Medulla oblongata (tissue), 1 donor: ENCODE measurements at regions not wholly inside any gene's neighbourhood (a gene's known extent, or its start where the extent isn't known, plus 50 kb on each side); places are given as distances from the start of the nearest gene placed in this dataset.

Experiments
- DNase-seq: peaks from one replicate; pipeline ENCODE4 v3.0.0-alpha.2; 2015; ENCODE audit errors: extremely low spot score

GRCh38 chrX:15191830-15192229, 78.1 kb downstream of the ASB9 start:
- no peak for DNase-seq

GRCh38 chrX:15188039-15188438, 81.8 kb downstream of the ASB9 start:
- DNase-seq: no peak

DNA sequence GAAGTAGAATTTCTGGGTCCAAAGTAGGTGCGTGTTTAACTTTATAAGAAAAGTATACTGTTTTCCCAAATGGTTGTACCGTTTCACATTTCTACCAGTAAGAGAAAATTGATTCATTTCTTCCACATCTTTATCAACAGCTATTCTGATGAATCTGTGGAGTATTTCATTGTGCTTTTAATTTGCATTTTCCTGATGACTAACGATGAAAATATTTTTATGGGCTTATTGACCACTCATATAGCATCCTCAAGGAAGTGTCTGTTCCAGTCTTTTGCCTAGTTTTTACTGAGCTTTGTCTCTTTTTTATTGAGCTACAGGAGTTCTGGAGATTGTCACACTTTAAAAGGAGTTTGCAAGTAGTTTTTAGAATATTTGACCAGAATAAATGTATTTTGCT, 92.6 kb downstream of the ASB9 start:
- no peak for DNase-seq

GRCh38 chrX:15173411-15173810, 96.5 kb downstream of the ASB9 start:
- DNase-seq: no peak

GRCh38 chrX:15170927-15171326, 99.0 kb downstream of the ASB9 start:
- DNase-seq: no peak

DNA sequence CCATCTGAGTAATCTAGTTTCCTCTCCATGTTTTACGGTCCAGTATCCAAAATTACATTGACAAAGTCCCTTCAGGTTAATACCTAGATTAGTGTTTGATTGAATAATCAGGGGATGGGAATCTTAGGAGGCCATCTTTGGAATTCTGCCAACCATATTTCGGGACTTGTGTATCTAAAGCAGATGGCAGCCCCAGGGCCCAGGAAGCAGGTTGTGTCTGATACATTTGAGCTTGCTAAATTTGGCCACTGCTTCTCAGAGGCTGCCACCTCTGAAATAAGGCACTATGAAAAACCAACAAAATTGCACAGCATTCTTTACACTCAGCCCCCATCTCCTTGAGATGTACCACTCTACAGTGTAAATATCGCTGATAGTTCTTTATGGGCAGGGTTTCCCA, 102.1 kb downstream of the ASB9 start:
- DNase-seq: no peak

DNA sequence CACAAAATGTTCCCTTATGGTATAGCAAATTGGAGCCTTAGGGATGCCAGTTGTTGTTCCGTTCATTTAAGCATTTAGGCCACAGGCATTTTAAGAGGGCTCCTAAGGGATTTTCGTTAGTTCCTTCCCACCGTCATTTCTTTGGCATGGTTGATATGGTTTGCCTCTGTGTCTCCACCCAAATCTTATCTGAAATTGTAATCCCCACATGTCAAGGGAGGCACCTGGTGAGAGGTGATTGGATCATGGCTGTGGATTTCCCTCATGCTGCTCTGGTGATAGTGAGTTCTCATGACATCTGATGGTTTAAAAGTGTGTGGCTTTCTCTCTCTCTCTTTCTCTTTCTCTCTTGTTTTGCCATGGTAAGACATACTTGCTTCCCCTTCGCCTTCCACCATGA, 104.1 kb downstream of the ASB9 start:
- no peak for DNase-seq

GRCh38 chrX:15163131-15163530, 106.8 kb downstream of the ASB9 start:
- no peak for DNase-seq

- DNase-seq: no peak
These were observed 109.3 kb downstream of the ASB9 start for GRCh38 chrX:15160558-15161095.

DNA sequence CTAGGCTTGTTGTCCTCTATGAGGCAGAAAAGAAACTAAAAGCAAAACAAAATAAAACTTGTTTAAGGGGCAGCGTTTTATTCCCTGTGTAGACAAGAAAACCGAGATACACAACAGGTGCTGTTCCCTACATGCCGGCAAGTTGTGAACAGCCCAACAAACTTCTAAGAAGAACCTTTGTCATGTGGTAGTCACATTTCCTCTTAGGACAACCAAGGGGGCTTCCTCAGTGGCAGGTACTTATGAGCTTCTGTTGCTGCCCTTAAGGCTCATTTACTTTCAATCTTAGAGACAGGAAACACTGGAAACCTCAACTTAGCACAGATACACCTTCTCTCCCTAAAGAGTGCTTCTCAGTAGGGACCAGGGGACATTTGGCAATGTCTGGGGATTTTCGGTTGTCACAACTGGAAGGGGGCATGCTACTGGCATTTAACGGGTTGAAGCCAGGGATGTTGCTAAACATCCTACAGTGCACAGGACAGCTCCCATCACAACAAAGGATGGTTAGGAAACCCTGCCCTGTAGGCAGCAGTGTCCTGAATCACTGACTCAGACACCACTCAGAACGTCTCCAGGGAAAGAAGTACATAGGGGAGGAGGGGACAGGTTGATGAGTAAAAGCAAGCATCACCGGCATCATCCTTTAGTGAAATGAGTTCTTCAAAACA, 111.0 kb downstream of the ASB9 start:
- DNase-seq: no peak

GRCh38 chrX:15158350-15158735, 111.5 kb downstream of the ASB9 start:
- DNase-seq: no peak

DNA sequence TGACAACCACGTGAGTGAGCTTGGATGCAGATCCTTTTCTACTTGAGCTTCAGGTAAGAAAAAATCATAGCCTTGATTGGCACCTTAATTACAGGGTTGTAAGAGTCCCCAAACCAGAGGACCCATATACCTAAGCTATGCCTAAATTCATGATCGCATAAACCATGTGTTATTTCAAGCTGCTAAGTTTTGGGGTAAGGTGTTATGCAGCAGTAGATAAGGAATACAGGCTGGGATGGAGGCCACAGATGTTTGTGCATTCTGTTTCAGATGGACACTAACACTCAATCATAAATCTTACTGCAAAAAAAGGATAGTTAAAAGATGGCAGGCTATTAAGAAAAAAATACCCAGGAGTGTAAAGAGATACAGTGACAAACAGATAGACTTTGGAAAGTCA, 112.3 kb downstream of the ASB9 start:
- no peak for DNase-seq

DNA sequence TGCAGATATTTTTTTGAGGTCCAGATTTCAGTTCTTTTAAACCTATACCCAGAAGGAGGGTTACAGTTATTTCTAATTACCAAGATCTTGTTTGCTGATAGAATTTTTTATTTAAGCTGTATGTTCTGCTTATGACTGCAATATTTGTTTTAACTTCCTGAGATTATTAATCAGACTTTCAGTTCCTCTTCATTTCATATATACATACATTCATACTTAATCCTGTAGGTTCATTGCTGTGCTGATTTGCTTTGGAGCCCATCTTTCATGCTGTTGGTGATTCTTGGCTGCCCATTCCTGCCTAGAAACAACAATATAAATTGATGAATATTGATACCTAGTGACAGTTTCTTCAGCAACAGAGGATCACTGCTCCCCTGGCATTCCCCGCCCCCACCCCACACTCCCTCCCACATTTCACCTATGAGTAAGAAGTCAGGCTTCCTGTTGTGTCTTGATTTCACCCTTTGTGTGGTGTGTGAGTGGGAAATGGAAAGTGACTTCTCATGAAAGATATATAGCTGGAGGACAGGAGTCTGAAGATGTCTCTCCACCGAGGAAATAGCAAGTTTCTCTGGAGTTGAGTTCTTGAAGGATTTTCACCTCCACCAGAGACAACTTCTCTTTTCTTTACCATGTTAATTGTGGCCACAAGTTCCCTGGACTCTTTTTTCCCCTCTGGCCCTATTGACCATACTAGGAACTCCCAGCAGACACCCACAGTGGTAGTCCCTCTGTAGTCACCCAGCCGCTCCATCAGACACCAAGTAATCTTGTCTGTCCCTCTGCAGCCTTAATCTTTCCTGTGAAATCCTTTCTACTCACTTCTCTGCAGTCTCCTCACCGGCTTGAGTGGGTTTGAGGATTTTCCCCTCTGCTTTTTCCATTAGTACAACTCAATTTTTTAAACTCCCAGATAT, 118.4 kb downstream of the ASB9 start:
- no peak for DNase-seq

DNA sequence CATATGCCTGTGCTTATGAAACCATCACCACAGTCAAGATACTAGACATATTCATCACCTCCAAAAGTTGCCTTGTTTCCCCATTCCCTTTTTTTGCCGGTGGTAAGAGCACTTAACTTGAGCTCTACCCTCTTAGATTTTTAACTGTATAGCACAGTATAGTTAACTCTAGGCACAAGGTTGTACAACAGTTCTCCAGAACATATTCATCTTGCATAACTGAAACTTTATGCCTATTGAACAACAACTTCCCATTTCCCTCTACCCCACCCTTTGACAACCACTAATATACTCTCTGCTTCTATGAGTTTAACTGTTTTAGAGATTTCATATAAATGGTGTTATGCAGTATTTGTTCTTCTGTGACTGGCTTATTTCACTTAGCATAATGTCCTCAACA, 119.3 kb downstream of the ASB9 start:
- DNase-seq: no peak

- DNase-seq: no peak
These were observed 123.4 kb downstream of the ASB9 start for GRCh38 chrX:15146515-15146914.

GRCh38 chrX:15143825-15144121, 126.1 kb downstream of the ASB9 start:
- no peak for DNase-seq

DNA sequence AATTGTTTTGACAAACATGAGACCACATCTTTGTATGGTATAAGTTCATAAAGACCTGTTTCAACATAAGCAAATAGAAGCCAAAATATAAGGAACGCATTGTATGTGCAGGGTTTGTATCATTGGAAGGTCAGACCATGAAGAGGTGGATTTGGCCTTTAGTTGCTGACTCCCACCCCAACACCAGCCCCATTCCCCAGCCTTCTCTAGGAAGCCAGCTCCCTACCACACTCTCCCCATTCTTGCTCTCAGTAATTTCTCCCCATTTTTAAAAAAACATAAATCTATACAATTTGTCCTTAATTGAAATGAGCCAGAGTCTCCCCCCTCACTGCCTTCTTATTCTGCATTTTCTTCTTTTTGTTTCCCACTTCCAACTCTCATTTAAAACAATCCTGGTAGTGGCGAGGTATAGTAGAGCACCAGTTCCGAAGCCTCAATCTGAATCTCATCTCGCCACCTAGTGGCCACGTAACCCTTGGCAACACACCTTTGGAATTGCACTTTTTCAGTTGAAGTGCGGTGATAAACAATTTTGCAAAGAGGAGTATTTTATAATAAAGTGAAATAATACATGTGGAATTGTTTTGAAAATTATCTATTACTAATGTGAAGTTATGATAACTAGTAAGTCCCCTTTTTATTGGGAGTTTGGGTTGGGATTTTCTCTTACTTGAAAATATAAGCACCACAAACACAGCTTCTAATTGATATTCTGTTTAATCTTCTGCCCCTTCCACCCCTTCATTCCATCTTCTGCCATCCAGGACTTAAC, 126.6 kb downstream of the ASB9 start:
- DNase-seq: peak; percentile 38

- DNase-seq: no peak
These were observed 127.7 kb downstream of the ASB9 start for GRCh38 chrX:15142084-15142715.

DNA sequence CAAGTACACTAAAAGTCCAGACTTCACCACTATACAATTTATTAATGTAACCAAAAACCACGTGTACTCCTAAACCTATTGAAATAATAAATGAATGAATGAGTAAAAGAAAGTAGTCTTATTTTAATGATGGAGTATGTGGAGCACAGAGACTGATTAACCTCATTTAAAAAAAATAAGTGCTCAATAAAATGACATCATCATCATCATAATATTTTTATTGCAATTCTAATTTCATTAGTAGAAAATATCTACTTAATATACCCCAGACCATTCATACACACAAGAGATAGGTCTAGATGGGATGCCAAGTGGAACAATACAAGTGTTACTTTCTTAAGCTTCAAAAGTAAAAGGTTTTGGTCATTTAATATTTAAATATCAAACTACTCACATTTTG, 133.1 kb downstream of the ASB9 start:
- no peak for DNase-seq

GRCh38 chrX:15129412-15129811, 140.5 kb downstream of the ASB9 start:
- no peak for DNase-seq

DNA sequence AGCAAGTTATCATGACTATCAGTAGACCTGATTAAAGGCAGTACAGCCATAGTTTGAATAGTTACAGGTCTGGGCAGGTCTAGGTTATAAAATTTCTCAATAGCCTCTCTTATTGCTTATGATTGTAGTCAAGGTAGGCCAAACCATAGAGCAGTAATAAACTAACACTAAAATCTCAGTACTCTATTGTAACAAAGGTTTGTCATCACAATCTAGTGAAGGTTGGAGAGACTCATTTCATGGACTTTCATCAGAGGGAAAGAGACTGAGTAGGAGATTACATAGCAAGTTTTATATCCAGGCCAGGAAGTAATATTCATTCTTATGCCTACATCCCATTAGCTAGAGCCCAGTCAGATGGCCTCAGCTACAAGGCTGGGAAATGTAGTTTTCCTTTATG, 141.0 kb downstream of the ASB9 start:
- no peak for DNase-seq

- DNase-seq: no peak
These were observed 142.9 kb downstream of the ASB9 start for GRCh38 chrX:15127010-15127409.
